A673 (cell line): ENCODE measurements at regions not wholly inside any gene's neighbourhood (a gene's known extent, or its start where the extent isn't known, plus 50 kb on each side); places are given as distances from the start of the nearest gene placed in this dataset.

Experiments used
- BruUV-seq: library from RNA; stranded (reverse); fragments of 400-500 nt; replicated peaks from 2 replicates; lab custom pipeline; 2021; lab: Mats Ljungman, UMichigan
- CTCF ChIA-PET: fragments of 300-600 bp; sonication (Branson Sonifier 250); formaldehyde crosslinking; loops from one replicate; lab custom pipeline; 2022; ENCODE audit warnings: antibody characterized with exemption; lab: Charles Lee
- POLR2A ChIA-PET: fragments of 300-600 bp; sonication (Branson Sonifier 250); formaldehyde crosslinking; loops from one replicate; lab custom pipeline; 2022; ENCODE audit warnings: antibody characterized with exemption; ENCODE audit not compliant: low non-redundant PET; lab: Charles Lee
- DNase-seq: peaks from one replicate; pipeline ENCODE4 v3.0.0-alpha.2; 2015; ENCODE audit warnings: low spot score
- H3K27ac ChIP-seq: fragments of 200-600 bp; sonication (generic); 2 replicates; pipeline ENCODE4 v1.5.1; 2016; ENCODE audit warnings: mixed run types, low read depth, mild to moderate bottlenecking, mixed read lengths, antibody characterized with exemption, low read length; ENCODE audit not compliant: poor library complexity, severe bottlenecking
- H3K27me3 ChIP-seq: fragments of 200-600 bp; sonication (generic); replicated peaks from 2 replicates; pipeline ENCODE4 v1.6.1; 2017; ENCODE audit warnings: mixed run types, low read depth, mild to moderate bottlenecking, mixed read lengths, antibody characterized with exemption, low read length; ENCODE audit not compliant: insufficient read depth, poor library complexity
- H3K36me3 ChIP-seq: fragments of 200-600 bp; sonication (generic); 2 replicates; pipeline ENCODE4 v1.6.1; 2016; ENCODE audit warnings: mixed run types, mild to moderate bottlenecking, mixed read lengths, antibody characterized with exemption, low read length; ENCODE audit not compliant: insufficient read depth, poor library complexity, severe bottlenecking
- H3K4me1 ChIP-seq: fragments of 200-600 bp; sonication (generic); 2 replicates; pipeline ENCODE4 v1.6.1; 2017; ENCODE audit warnings: mixed run types, mild to moderate bottlenecking, mixed read lengths, antibody characterized with exemption, low read length; ENCODE audit not compliant: insufficient read depth, poor library complexity, severe bottlenecking
- H3K4me3 ChIP-seq: fragments of 200-600 bp; sonication (generic); 2 replicates; pipeline ENCODE4 v1.5.1; 2016; ENCODE audit warnings: low read depth, mixed run types, mild to moderate bottlenecking, mixed read lengths, low read length; ENCODE audit not compliant: poor library complexity, severe bottlenecking
- H3K9me3 ChIP-seq: fragments of 200-600 bp; sonication (generic); 2 replicates; pipeline ENCODE4 v1.6.1; 2016; ENCODE audit warnings: mixed run types, low read depth, mild to moderate bottlenecking, mixed read lengths, antibody characterized with exemption, low read length; ENCODE audit not compliant: poor library complexity, severe bottlenecking
- EZH2 ChIP-seq: fragments of 200-600 bp; sonication (generic); IDR thresholded peaks from 2 replicates; pipeline ENCODE4 v1.6.1; 2017; ENCODE audit warnings: borderline replicate concordance, low read depth, mild to moderate bottlenecking, mixed read lengths, antibody characterized with exemption, low read length; ENCODE audit not compliant: poor library complexity, severe bottlenecking
- intact Hi-C: fragments of 100-400 bp; cut with micrococcal nuclease; formaldehyde crosslinking; loops from one replicate; pipeline ENCODE4 v1.10.0; 2022; ENCODE audit not compliant: unreplicated experiment
- TF ChIP-seq, protein P1 (sequence below): fragments of 300-800, 200-600 bp; sonication (generic); conservative IDR thresholded peaks from 2 replicates; pipeline ENCODE4 v1.5.1; 2017; ENCODE audit warnings: low read depth, mild to moderate bottlenecking, antibody characterized with exemption, low read length, moderate library complexity, mixed read lengths

DNA sequence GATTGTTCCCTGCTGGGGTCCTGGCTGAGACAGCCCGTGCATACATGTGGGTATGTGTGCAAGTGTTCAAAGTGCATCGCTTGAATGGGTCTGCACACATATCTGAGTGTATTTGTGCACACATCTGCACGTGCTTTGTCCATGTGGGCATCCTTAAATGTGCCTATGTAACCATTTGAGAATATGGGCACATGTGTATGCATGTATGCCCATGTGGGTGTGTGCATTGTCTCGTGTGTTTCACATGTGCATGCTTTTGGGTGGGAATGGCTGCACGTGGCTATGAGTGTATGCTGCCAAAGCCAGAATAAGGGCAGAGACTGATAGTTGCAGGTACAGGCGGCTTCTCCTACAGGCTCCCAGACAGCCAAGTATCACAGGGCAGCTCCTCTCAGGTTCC, 107.3 kb downstream of the LHX2 start:
- Histone ChIP-seq H3K4me3 (no peak overlapping the region), H3K4me1 (no peaks in the 10 kb centered on the region), H3K27me3 (no peaks in the 10 kb centered on the region), H3K27ac (no peak overlapping the region), H3K36me3 (no peaks in the 10 kb centered on the region), H3K9me3 (no peaks in the 10 kb centered on the region)
- intact Hi-C loops = no loop called here
- ChIA-PET POLR2A (no interaction called here), CTCF (no interaction called here)
- no peak for DNase-seq
- TF ChIP-seq, protein P1, sequence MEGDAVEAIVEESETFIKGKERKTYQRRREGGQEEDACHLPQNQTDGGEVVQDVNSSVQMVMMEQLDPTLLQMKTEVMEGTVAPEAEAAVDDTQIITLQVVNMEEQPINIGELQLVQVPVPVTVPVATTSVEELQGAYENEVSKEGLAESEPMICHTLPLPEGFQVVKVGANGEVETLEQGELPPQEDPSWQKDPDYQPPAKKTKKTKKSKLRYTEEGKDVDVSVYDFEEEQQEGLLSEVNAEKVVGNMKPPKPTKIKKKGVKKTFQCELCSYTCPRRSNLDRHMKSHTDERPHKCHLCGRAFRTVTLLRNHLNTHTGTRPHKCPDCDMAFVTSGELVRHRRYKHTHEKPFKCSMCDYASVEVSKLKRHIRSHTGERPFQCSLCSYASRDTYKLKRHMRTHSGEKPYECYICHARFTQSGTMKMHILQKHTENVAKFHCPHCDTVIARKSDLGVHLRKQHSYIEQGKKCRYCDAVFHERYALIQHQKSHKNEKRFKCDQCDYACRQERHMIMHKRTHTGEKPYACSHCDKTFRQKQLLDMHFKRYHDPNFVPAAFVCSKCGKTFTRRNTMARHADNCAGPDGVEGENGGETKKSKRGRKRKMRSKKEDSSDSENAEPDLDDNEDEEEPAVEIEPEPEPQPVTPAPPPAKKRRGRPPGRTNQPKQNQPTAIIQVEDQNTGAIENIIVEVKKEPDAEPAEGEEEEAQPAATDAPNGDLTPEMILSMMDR = no peak
- TF ChIP-seq EZH2 = no peak
- BruUV-seq = no TSS peak

DNA sequence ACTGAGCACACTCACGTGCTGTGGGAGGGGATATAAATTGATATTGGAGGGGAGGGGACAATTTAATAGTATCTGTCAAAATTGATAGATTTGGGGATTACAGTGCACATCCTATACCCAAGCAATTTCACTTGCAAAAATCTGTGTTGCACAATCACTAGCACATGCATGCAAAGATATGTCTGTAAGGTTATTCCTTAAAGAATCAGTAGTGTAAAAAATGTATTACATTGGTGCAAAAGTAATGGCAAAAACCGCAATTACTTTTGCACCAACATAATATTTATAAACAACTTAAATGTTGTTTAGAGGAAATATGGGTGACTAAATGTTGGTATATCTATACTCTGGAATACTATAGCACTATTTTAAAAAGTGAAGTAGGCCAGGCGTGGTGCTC, 108.7 kb downstream of the LHX2 start:
- Histone ChIP-seq H3K27me3 (no peaks in the 10 kb centered on the region), H3K4me3 (no peak overlapping the region), H3K9me3 (no peaks in the 10 kb centered on the region), H3K36me3 (no peaks in the 10 kb centered on the region), H3K27ac (no peak overlapping the region), H3K4me1 (no peaks in the 10 kb centered on the region)
- no peak for TF ChIP-seq EZH2
- TF ChIP-seq, protein P1 = no peak
- ChIA-PET POLR2A (no interaction called here), CTCF (no interaction called here)
- DNase-seq = no peak
- intact Hi-C loops = loop anchor here (10.0 kb wide), 2 partner anchors 175 to 575 kb away; no protein-coding TSS in a partner anchor
- BruUV-seq = no TSS peak

DNA sequence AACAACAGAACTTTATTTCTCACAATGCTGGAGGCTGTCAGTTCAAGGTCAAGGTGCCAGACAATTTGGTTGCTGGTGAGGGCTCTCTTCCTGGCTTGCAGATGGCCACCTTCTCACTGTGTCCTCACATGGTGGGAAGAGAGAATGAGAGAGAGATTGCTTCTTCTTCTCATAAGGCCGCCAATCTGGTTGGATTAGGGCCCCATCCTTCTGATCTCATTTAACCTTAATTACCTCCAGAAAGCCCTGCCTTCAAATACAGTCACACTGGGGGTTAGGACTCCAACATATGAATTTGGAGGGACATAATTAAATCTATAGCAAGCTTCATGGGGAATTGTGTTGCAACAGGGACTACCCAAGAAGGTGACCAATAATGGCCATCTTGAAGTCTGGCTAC, 110.2 kb downstream of the LHX2 start:
- TF ChIP-seq EZH2 = no peak
- TF ChIP-seq, protein P1 = no peak
- POLR2A ChIA-PET = no interaction called here
- H3K27me3 ChIP-seq = no peaks in the 10 kb centered on the region
- BruUV-seq = no TSS peak
- no peak overlapping the region for H3K4me3 ChIP-seq
- H3K4me1 ChIP-seq = no peaks in the 10 kb centered on the region
- CTCF ChIA-PET = no interaction called here
- DNase-seq = no peak
- no peak overlapping the region for H3K27ac ChIP-seq
- H3K36me3 ChIP-seq = no peaks in the 10 kb centered on the region
- intact Hi-C loops = loop anchor here (10.0 kb wide), 2 partner anchors 173 to 577 kb away; no protein-coding TSS in a partner anchor
- no peaks in the 10 kb centered on the region for H3K9me3 ChIP-seq
